SK-N-SH (cell line): ENCODE measurements at regions not wholly inside any gene's neighbourhood (a gene's known extent, or its start where the extent isn't known, plus 50 kb on each side); places are given as distances from the start of the nearest gene placed in this dataset.

ENCODE experiments used
- CTCF ChIA-PET: fragments of 300-600, 350-600 bp; formaldehyde crosslinking; extraction: SDS; loops from one replicate; lab custom pipeline; 2021; lab: Yijun Ruan, JAX
- POLR2A ChIA-PET: fragments of 350-600 bp; sonication (Branson Sonifier 250); formaldehyde crosslinking; extraction: SDS; loops from one replicate; lab custom pipeline; 2020; ENCODE audit warnings: antibody characterized with exemption, inconsistent platforms; lab: Yijun Ruan, JAX
- DNase-seq: peaks from one replicate; pipeline ENCODE4 v3.0.0; 2012
- H2AFZ ChIP-seq: fragments of 200-600 bp; sonication (generic); 2 replicates; pipeline ENCODE4 v1.8.1; 2016; ENCODE audit warnings: antibody characterized with exemption, mild to moderate bottlenecking, low read depth
- H3F3A ChIP-seq: fragments of 200-600 bp; sonication (generic); replicated peaks from 2 replicates; pipeline ENCODE3; 2016; ENCODE audit warnings: antibody characterized with exemption, mild to moderate bottlenecking; ENCODE audit not compliant: insufficient read depth
- H3K27ac ChIP-seq, 2 experiments: fragments of 200-500 bp in 1 of 2; fragments of 200-600 bp in 1 of 2; sonication (Bioruptor generic) in 1 of 2; sonication (generic), shearing (Covaris generic) in 1 of 2; 2 replicates each; pipeline versions ENCODE4 v1.5.1 to v1.6.1; 2014 to 2016; ENCODE audit warnings: low read depth in 2 of 2, inconsistent platforms in 1 of 2, low read length in 1 of 2, mild to moderate bottlenecking in 1 of 2, mixed read lengths in 1 of 2
- H3K27me3 ChIP-seq: fragments of 200-600 bp; sonication (generic), shearing (Covaris generic); 2 replicates; pipeline ENCODE4 v1.6.1; 2016; ENCODE audit warnings: mixed run types; ENCODE audit not compliant: insufficient read depth
- H3K36me3 ChIP-seq, 2 experiments: fragments of 200-500 bp in 1 of 2; fragments of 200-600 bp in 1 of 2; sonication (Bioruptor generic) in 1 of 2; sonication (generic) in 1 of 2; replicated peaks in 1 of 2; 2 replicates each; pipeline versions ENCODE3 to v1.5.1; 2014 to 2016; ENCODE audit warnings: low read length in 1 of 2, mild to moderate bottlenecking in 1 of 2; ENCODE audit not compliant: insufficient read depth in 2 of 2, control insufficient read depth in 1 of 2
- H3K4me1 ChIP-seq, 2 experiments: fragments of 200-500 bp in 1 of 2; fragments of 200-600 bp in 1 of 2; sonication (Bioruptor generic) in 1 of 2; sonication (generic), shearing (Covaris generic) in 1 of 2; 2 replicates each; pipeline versions ENCODE4 v1.5.1 to v1.6.1; 2014 to 2016; ENCODE audit warnings: low read depth in 1 of 2, low read length in 1 of 2, mixed run types in 1 of 2; ENCODE audit not compliant: insufficient read depth in 2 of 2, control insufficient read depth in 1 of 2
- H3K4me2 ChIP-seq: fragments of 200-600 bp; sonication (generic), shearing (Covaris generic); 2 replicates; pipeline ENCODE4 v1.6.1; 2017; ENCODE audit warnings: mixed run types
- H3K4me3 ChIP-seq, 2 experiments: fragments of 200-500 bp in 1 of 2; fragments of 200-600 bp in 1 of 2; sonication (Bioruptor generic) in 1 of 2; sonication (generic), shearing (Covaris generic) in 1 of 2; 2 replicates each; pipeline versions ENCODE4 v1.5.1 to v1.8.1; 2014 to 2016; ENCODE audit warnings: low read depth in 2 of 2, inconsistent platforms in 1 of 2, low read length in 1 of 2, mild to moderate bottlenecking in 1 of 2, mixed read lengths in 1 of 2, moderate library complexity in 1 of 2
- H3K79me2 ChIP-seq: fragments of 200-600 bp; sonication (generic); 2 replicates; pipeline ENCODE4 v1.8.1; 2017; ENCODE audit warnings: mild to moderate bottlenecking; ENCODE audit not compliant: insufficient read depth
- H3K9ac ChIP-seq: fragments of 200-600 bp; sonication (generic); 2 replicates; pipeline ENCODE4 v1.6.1; 2017; ENCODE audit warnings: mixed run types
- H3K9me2 ChIP-seq: fragments of 200-600 bp; sonication (generic); 2 replicates; pipeline ENCODE4 v1.6.1; 2017; ENCODE audit warnings: mixed run types
- H3K9me3 ChIP-seq: fragments of 200-600 bp; sonication (generic); 2 replicates; pipeline ENCODE4 v1.6.1; 2017; ENCODE audit warnings: mixed run types, mild to moderate bottlenecking, moderate library complexity
- H4K20me1 ChIP-seq: fragments of 200-600 bp; sonication (generic); 2 replicates; pipeline ENCODE4 v1.6.1; 2017; ENCODE audit warnings: mild to moderate bottlenecking, mixed run types; ENCODE audit not compliant: insufficient read depth
- CHD2 ChIP-seq: fragments of 150-350 bp; IDR thresholded peaks from 2 replicates; pipeline ENCODE4 v1.6.1; 2018; ENCODE audit warnings: low read length; ENCODE audit not compliant: partially characterized antibody
- FOXM1 ChIP-seq: IDR thresholded peaks from 2 replicates; pipeline ENCODE4 v1.4.0; 2012; ENCODE audit warnings: low read depth, mild to moderate bottlenecking
- GABPA ChIP-seq: IDR thresholded peaks from 2 replicates; pipeline ENCODE4 v1.4.0; 2012; ENCODE audit warnings: low read depth, mild to moderate bottlenecking
- GATA2 ChIP-seq: sonication (generic); formaldehyde crosslinking; IDR thresholded peaks from 2 replicates; pipeline ENCODE4 v1.5.0; 2020; ENCODE audit warnings: mild to moderate bottlenecking, missing genetic modification reagents
- MXI1 ChIP-seq: IDR thresholded peaks from 2 replicates; pipeline ENCODE4 v1.6.1; 2012; ENCODE audit warnings: mild to moderate bottlenecking, low read depth, low read length, improper control_type of control experiment
- NRF1 ChIP-seq: IDR thresholded peaks from 2 replicates; pipeline ENCODE4 v1.6.1; 2012; ENCODE audit warnings: low read depth, mild to moderate bottlenecking, low read length
- RAD21 ChIP-seq: IDR thresholded peaks from 2 replicates; pipeline ENCODE4 v1.6.1; 2012; ENCODE audit warnings: mild to moderate bottlenecking, low read length
- RCOR1 ChIP-seq: fragments of 150-350 bp; IDR thresholded peaks from 2 replicates; pipeline ENCODE4 v1.6.1; 2017; ENCODE audit warnings: antibody characterized with exemption, low read length
- RXRA ChIP-seq: IDR thresholded peaks from 2 replicates; pipeline ENCODE4 v1.4.0; 2012; ENCODE audit warnings: low read depth, mild to moderate bottlenecking, borderline replicate concordance
- SIN3A ChIP-seq: IDR thresholded peaks from 2 replicates; pipeline ENCODE4 v1.6.1; 2012; ENCODE audit warnings: low read depth, mild to moderate bottlenecking, low read length, moderate library complexity, borderline replicate concordance
- TAF1 ChIP-seq: IDR thresholded peaks from 2 replicates; pipeline ENCODE4 v1.6.1; 2012; ENCODE audit warnings: low read depth, mild to moderate bottlenecking, low read length, moderate library complexity, borderline replicate concordance
- TCF12 ChIP-seq: IDR thresholded peaks from 2 replicates; pipeline ENCODE4 v1.4.0; 2012
- WGBS: methylation state at CpG from one replicate; pipeline ENCODE4 v1.1.6; 2017; ENCODE audit warnings: low lambda C conversion rate; 5-methylcytosine and 5-hydroxymethylcytosine counted together
- TF ChIP-seq, protein P1 (sequence below): IDR thresholded peaks from 2 replicates; pipeline ENCODE4; 2012
- TF ChIP-seq, protein P2 (sequence below): IDR thresholded peaks from 2 replicates; pipeline ENCODE4 v1.6.1; 2012; ENCODE audit warnings: mild to moderate bottlenecking, low read depth, low read length, moderate library complexity
- TF ChIP-seq, protein P3 (sequence below): fragments of 200-600 bp; sonication (generic); IDR thresholded peaks from 2 replicates; pipeline ENCODE4 v1.6.1; 2017; ENCODE audit warnings: antibody characterized with exemption, mild to moderate bottlenecking, moderate library complexity
- TF ChIP-seq, protein P4 (sequence below): IDR thresholded peaks from 2 replicates; pipeline ENCODE4 v1.4.0; 2012; ENCODE audit warnings: low read depth, borderline replicate concordance
- TF ChIP-seq, protein P5 (sequence below): fragments of 150-350 bp; IDR thresholded peaks from 2 replicates; pipeline ENCODE4 v1.6.1; 2016; ENCODE audit warnings: mild to moderate bottlenecking, low read depth, low read length

- no peak overlapping the region for H3K9ac ChIP-seq
- peak; percentile 11 for DNase-seq
- peaks cover 0 to 8% of the 10 kb centered on the region in 2 experiments; a peak in 1 of 4 replicates for H3K4me1 ChIP-seq
- POLR2A ChIA-PET, result no interaction called here
- no peaks in the 10 kb centered on the region for H3K79me2 ChIP-seq
- no peak overlapping the region for H3K27ac ChIP-seq
- CTCF ChIA-PET, result no interaction called here
- H2AFZ ChIP-seq, result no peak overlapping the region
- H3K4me3 ChIP-seq, result no peak overlapping the region
- H3K27me3 ChIP-seq, result no peaks in the 10 kb centered on the region
- no peaks in the 10 kb centered on the region for H3K9me2 ChIP-seq
- H3K9me3 ChIP-seq, result no peaks in the 10 kb centered on the region
- H3K4me2 ChIP-seq, result no peak overlapping the region
- H3F3A ChIP-seq, result no peaks in the 10 kb centered on the region
- H3K36me3 ChIP-seq, result no peaks in the 10 kb centered on the region
- H4K20me1 ChIP-seq, result no peaks in the 10 kb centered on the region
- TF ChIP-seq, protein P1, sequence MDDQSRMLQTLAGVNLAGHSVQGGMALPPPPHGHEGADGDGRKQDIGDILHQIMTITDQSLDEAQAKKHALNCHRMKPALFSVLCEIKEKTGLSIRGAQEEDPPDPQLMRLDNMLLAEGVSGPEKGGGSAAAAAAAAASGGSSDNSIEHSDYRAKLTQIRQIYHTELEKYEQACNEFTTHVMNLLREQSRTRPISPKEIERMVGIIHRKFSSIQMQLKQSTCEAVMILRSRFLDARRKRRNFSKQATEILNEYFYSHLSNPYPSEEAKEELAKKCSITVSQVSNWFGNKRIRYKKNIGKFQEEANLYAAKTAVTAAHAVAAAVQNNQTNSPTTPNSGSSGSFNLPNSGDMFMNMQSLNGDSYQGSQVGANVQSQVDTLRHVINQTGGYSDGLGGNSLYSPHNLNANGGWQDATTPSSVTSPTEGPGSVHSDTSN, result peak; percentile 61
- TF ChIP-seq TCF12, result peak; percentile 32; the same call in 1 of the 2 replicates
- no peak for TF ChIP-seq SIN3A
- no peak for TF ChIP-seq RAD21
- no peak for TF ChIP-seq NRF1
- TF ChIP-seq RXRA, result no peak
- TF ChIP-seq TAF1, result no peak
- WGBS, result 48% methylated on average over 2 of the region's 2 CpGs
These were observed 225.4 kb downstream of the BTG1 start for GRCh38 chr12:91920276-91920675.

DNA sequence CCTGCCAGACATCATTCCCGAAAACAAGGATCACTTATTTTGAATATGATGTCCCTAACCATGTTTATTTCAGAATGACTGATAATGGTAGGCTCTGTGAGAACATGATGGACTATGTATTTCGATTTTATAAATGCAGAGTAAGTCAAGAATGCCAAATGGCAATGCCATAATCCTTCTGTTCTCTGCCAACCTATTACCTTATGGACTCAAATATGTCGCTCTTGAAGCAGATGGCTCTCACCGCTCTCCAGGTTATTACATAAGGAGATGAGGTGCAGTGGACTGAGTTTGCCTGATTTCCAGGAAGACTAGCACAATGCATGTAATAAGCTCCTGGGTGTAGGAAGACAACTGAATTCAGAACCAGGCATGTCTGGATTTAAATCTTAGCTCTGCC lies 227.2 kb downstream of the BTG1 start:
- 63% methylated on average over 4 of the region's 4 CpGs for WGBS
- Histone ChIP-seq H2AFZ (no peak overlapping the region), H3K4me2 (no peak overlapping the region), H3K36me3 (no peaks in the 10 kb centered on the region), H3K9ac (no peak overlapping the region), H3K9me2 (no peaks in the 10 kb centered on the region), H3K79me2 (no peaks in the 10 kb centered on the region), H3K9me3 (no peaks in the 10 kb centered on the region), H3K27me3 (no peaks in the 10 kb centered on the region), H3K4me3 (no peak overlapping the region), H4K20me1 (no peaks in the 10 kb centered on the region), H3K4me1 (peaks cover 0 to 8% of the 10 kb centered on the region in 2 experiments; a peak in 1 of 4 replicates), H3F3A (no peaks in the 10 kb centered on the region), H3K27ac (no peak overlapping the region)
- TF ChIP-seq, protein P2, sequence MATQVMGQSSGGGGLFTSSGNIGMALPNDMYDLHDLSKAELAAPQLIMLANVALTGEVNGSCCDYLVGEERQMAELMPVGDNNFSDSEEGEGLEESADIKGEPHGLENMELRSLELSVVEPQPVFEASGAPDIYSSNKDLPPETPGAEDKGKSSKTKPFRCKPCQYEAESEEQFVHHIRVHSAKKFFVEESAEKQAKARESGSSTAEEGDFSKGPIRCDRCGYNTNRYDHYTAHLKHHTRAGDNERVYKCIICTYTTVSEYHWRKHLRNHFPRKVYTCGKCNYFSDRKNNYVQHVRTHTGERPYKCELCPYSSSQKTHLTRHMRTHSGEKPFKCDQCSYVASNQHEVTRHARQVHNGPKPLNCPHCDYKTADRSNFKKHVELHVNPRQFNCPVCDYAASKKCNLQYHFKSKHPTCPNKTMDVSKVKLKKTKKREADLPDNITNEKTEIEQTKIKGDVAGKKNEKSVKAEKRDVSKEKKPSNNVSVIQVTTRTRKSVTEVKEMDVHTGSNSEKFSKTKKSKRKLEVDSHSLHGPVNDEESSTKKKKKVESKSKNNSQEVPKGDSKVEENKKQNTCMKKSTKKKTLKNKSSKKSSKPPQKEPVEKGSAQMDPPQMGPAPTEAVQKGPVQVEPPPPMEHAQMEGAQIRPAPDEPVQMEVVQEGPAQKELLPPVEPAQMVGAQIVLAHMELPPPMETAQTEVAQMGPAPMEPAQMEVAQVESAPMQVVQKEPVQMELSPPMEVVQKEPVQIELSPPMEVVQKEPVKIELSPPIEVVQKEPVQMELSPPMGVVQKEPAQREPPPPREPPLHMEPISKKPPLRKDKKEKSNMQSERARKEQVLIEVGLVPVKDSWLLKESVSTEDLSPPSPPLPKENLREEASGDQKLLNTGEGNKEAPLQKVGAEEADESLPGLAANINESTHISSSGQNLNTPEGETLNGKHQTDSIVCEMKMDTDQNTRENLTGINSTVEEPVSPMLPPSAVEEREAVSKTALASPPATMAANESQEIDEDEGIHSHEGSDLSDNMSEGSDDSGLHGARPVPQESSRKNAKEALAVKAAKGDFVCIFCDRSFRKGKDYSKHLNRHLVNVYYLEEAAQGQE, result no peak
- TF ChIP-seq, protein P3, sequence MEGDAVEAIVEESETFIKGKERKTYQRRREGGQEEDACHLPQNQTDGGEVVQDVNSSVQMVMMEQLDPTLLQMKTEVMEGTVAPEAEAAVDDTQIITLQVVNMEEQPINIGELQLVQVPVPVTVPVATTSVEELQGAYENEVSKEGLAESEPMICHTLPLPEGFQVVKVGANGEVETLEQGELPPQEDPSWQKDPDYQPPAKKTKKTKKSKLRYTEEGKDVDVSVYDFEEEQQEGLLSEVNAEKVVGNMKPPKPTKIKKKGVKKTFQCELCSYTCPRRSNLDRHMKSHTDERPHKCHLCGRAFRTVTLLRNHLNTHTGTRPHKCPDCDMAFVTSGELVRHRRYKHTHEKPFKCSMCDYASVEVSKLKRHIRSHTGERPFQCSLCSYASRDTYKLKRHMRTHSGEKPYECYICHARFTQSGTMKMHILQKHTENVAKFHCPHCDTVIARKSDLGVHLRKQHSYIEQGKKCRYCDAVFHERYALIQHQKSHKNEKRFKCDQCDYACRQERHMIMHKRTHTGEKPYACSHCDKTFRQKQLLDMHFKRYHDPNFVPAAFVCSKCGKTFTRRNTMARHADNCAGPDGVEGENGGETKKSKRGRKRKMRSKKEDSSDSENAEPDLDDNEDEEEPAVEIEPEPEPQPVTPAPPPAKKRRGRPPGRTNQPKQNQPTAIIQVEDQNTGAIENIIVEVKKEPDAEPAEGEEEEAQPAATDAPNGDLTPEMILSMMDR, result no peak
- TF ChIP-seq TCF12 (no peak), CHD2 (no peak), FOXM1 (no peak), RCOR1 (no peak), GATA2 (no peak), GABPA (no peak), MXI1 (no peak)
- TF ChIP-seq, protein P4, sequence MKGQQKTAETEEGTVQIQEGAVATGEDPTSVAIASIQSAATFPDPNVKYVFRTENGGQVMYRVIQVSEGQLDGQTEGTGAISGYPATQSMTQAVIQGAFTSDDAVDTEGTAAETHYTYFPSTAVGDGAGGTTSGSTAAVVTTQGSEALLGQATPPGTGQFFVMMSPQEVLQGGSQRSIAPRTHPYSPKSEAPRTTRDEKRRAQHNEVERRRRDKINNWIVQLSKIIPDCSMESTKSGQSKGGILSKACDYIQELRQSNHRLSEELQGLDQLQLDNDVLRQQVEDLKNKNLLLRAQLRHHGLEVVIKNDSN, result no peak
- TF ChIP-seq, protein P5, sequence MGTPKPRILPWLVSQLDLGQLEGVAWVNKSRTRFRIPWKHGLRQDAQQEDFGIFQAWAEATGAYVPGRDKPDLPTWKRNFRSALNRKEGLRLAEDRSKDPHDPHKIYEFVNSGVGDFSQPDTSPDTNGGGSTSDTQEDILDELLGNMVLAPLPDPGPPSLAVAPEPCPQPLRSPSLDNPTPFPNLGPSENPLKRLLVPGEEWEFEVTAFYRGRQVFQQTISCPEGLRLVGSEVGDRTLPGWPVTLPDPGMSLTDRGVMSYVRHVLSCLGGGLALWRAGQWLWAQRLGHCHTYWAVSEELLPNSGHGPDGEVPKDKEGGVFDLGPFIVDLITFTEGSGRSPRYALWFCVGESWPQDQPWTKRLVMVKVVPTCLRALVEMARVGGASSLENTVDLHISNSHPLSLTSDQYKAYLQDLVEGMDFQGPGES, result no peak
- TF ChIP-seq, protein P1, result no peak
- no peak for DNase-seq
- ChIA-PET CTCF (no interaction called here), POLR2A (no interaction called here)
